ENCODE measurements at regions not wholly inside any gene's neighbourhood (a gene's known extent, or its start where the extent isn't known, plus 50 kb on each side); places are given as distances from the start of the nearest gene placed in this dataset.

DNA sequence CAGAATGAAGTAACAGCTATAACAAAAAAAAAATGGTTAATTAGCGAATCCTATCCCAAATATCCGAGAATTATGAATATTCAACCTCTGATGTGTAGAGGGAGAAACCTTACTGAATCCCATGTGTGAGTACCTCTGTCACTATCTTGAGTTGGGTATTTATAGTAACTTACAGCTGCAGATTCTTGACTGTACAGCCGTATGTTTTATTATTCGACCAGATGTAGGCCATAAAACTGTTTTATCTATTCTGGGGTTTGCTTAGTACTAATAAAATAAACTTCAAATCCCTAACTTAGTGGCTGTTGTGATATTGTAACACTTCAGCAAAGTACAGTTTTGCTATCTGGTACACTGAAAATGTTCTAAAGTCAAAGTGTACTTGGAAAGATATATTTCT is 120.0 kb downstream of the EFNB2 start:
- intact Hi-C loops (cut with DNase I), result no loop called here
- TF ChIP-seq POLR2AphosphoS5 (IDR thresholded peaks at IDR 0.05) (no peak), EP300 (IDR thresholded peaks at IDR 0.05) (no peak), POLR2A (IDR thresholded peaks at IDR 0.05; ENCODE audit: low read depth) (no peak), CTCF (IDR thresholded peaks at IDR 0.05) (no peak)
- DNase-seq (ENCODE audit: extremely low spot score), result no peak
- Histone ChIP-seq H3K27me3 (no peaks in the 10 kb centered on the region), H3K9me3 (no peaks in the 10 kb centered on the region), H3K4me1 (peaks cover 0 to 5% (median 2%) of the 10 kb centered on the region in 4 donors), H3K36me3 (no peaks in the 10 kb centered on the region), H3K27ac (replicated peaks in 1 of 4) (no peak overlapping the region), H3K4me3 (no peak overlapping the region)
- WGBS, result 50% methylated on average over 4 of the region's 4 CpGs

- no peaks in the 10 kb centered on the region for H3K9me3 ChIP-seq
- no peaks in the 10 kb centered on the region for H3K4me1 ChIP-seq
- DNase-seq (ENCODE audit: extremely low spot score), result no peak
- TF ChIP-seq EP300 (IDR thresholded peaks at IDR 0.05) (no peak), POLR2AphosphoS5 (IDR thresholded peaks at IDR 0.05) (no peak), CTCF (IDR thresholded peaks at IDR 0.05) (no peak), POLR2A (IDR thresholded peaks at IDR 0.05; ENCODE audit: low read depth) (no peak)
- intact Hi-C loops (cut with DNase I), result no loop called here
- H3K27me3 ChIP-seq, result no peaks in the 10 kb centered on the region
- H3K4me3 ChIP-seq, result no peak overlapping the region
- no peak overlapping the region for H3K27ac ChIP-seq (replicated peaks in 1 of 4)
- no peaks in the 10 kb centered on the region for H3K36me3 ChIP-seq
- 79% methylated on average over 7 of the region's 8 CpGs for WGBS
Measured at GRCh38 chr13:106407338-106407737, 128.1 kb downstream of the EFNB2 start.

DNA sequence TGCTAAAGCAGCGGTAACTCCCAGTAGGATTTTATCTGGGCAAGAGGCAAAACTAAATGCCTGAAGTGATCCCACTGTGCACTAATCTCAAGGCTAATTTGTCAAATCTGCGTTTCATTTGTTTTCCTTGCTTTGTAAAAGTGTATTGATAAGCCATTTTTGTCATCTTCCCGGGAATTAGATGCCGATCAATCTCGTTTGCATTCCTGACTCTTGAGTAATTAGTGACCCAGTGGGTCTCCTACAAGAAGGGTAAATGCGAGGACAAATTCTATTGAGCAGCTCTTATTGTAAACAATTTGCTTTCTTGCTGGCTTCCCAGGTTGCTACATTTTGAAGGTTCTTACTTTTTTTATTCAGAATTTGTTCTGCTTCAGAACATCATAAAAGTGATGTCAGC is 129.7 kb downstream of the EFNB2 start:
- no peak overlapping the region for H3K4me3 ChIP-seq
- 72% methylated on average over 6 of the region's 6 CpGs for WGBS
- intact Hi-C loops (cut with DNase I), result no loop called here
- TF ChIP-seq EP300 (IDR thresholded peaks at IDR 0.05) (no peak), POLR2A (IDR thresholded peaks at IDR 0.05; ENCODE audit: low read depth) (no peak), POLR2AphosphoS5 (IDR thresholded peaks at IDR 0.05) (no peak), CTCF (IDR thresholded peaks at IDR 0.05) (no peak)
- H3K9me3 ChIP-seq, result no peaks in the 10 kb centered on the region
- no peaks in the 10 kb centered on the region for H3K36me3 ChIP-seq
- no peak overlapping the region for H3K27ac ChIP-seq (replicated peaks in 1 of 4)
- no peaks in the 10 kb centered on the region for H3K27me3 ChIP-seq
- DNase-seq (ENCODE audit: extremely low spot score), result no peak
- H3K4me1 ChIP-seq, result no peaks in the 10 kb centered on the region

DNA sequence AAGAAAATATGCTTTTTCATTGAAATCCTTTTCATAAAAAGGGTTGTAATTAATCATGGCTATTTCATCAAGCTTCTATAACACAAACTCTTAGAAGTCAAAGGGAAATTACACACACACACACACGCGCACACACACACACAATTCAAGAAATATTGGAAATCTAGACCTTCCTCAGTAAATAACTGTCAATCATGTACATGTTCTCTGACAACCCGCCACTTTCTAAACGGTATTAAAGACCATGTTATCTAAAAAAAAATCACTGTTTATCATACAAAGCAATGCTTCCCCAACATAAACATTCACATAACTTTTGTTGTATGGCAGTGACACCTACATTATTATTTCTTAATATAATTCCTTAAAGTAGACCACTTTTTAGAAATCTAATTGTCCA is 132.2 kb downstream of the EFNB2 start:
- TF ChIP-seq POLR2AphosphoS5 (IDR thresholded peaks at IDR 0.05) (no peak), CTCF (IDR thresholded peaks at IDR 0.05) (no peak), POLR2A (IDR thresholded peaks at IDR 0.05; ENCODE audit: low read depth) (no peak), EP300 (IDR thresholded peaks at IDR 0.05) (no peak)
- H3K9me3 ChIP-seq, result no peaks in the 10 kb centered on the region
- 81% methylated on average over 4 of the region's 4 CpGs for WGBS

GRCh38 chr13:106402866-106403265 is 132.6 kb downstream of the EFNB2 start:
- intact Hi-C loops (cut with DNase I), result no loop called here
- 90% methylated on average over 5 of the region's 5 CpGs for WGBS

More for the DNA sequence above, 132.2 kb downstream of the EFNB2 start:
- Histone ChIP-seq H3K4me3 (no peak overlapping the region), H3K27me3 (no peaks in the 10 kb centered on the region), H3K36me3 (no peaks in the 10 kb centered on the region), H3K4me1 (no peaks in the 10 kb centered on the region), H3K27ac (replicated peaks in 1 of 4) (no peak overlapping the region)
- intact Hi-C loops (cut with DNase I), result no loop called here
- no peak for DNase-seq (ENCODE audit: extremely low spot score)

More at GRCh38 chr13:106402866-106403265, 132.6 kb downstream of the EFNB2 start:
- TF ChIP-seq POLR2AphosphoS5 (IDR thresholded peaks at IDR 0.05) (no peak), POLR2A (IDR thresholded peaks at IDR 0.05; ENCODE audit: low read depth) (no peak), EP300 (IDR thresholded peaks at IDR 0.05) (no peak), CTCF (IDR thresholded peaks at IDR 0.05) (no peak)
- Histone ChIP-seq H3K4me1 (no peaks in the 10 kb centered on the region), H3K9me3 (no peaks in the 10 kb centered on the region), H3K4me3 (no peak overlapping the region), H3K36me3 (no peaks in the 10 kb centered on the region), H3K27ac (replicated peaks in 1 of 4) (no peak overlapping the region), H3K27me3 (no peaks in the 10 kb centered on the region)
- no peak for DNase-seq (ENCODE audit: extremely low spot score)

Data from esophagus muscularis mucosa (tissue), 4 donors.